ENCODE measurements at regions not wholly inside any gene's neighbourhood (a gene's known extent, or its start where the extent isn't known, plus 50 kb on each side); places are given as distances from the start of the nearest gene placed in this dataset.

DNA sequence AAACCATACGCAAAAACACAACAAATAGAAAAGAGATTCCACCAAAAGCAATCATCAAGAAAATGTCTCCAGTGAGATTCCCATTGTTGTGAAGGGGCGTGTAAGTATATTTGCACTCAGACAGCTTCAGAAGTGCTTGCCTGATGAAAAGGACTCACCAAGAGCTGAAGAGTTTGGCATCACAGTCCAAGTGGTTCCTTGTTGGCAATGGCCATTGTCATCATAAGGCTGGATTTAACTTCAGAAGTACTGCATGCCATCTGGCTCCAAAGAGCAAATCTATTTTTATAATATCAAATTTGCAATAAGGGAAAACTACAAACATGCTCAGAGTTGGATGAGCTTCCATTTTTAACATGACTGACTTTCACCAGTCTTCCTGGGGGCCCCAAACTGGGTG is 505.3 kb upstream of the NR2F2 start:
- TF ChIP-seq, protein P1, sequence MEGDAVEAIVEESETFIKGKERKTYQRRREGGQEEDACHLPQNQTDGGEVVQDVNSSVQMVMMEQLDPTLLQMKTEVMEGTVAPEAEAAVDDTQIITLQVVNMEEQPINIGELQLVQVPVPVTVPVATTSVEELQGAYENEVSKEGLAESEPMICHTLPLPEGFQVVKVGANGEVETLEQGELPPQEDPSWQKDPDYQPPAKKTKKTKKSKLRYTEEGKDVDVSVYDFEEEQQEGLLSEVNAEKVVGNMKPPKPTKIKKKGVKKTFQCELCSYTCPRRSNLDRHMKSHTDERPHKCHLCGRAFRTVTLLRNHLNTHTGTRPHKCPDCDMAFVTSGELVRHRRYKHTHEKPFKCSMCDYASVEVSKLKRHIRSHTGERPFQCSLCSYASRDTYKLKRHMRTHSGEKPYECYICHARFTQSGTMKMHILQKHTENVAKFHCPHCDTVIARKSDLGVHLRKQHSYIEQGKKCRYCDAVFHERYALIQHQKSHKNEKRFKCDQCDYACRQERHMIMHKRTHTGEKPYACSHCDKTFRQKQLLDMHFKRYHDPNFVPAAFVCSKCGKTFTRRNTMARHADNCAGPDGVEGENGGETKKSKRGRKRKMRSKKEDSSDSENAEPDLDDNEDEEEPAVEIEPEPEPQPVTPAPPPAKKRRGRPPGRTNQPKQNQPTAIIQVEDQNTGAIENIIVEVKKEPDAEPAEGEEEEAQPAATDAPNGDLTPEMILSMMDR (IDR thresholded peaks at IDR 0.05; ENCODE audit: borderline replicate concordance, extremely low read depth, low read length, poor library complexity, severe bottlenecking) = no peak
- TF ChIP-seq EZH2 (IDR thresholded peaks at IDR 0.05; ENCODE audit: borderline replicate concordance, low read depth, low read length, severe bottlenecking) = no peak
